ENCODE measurements at regions not wholly inside any gene's neighbourhood (a gene's known extent, or its start where the extent isn't known, plus 50 kb on each side); places are given as distances from the start of the nearest gene placed in this dataset.

DNA sequence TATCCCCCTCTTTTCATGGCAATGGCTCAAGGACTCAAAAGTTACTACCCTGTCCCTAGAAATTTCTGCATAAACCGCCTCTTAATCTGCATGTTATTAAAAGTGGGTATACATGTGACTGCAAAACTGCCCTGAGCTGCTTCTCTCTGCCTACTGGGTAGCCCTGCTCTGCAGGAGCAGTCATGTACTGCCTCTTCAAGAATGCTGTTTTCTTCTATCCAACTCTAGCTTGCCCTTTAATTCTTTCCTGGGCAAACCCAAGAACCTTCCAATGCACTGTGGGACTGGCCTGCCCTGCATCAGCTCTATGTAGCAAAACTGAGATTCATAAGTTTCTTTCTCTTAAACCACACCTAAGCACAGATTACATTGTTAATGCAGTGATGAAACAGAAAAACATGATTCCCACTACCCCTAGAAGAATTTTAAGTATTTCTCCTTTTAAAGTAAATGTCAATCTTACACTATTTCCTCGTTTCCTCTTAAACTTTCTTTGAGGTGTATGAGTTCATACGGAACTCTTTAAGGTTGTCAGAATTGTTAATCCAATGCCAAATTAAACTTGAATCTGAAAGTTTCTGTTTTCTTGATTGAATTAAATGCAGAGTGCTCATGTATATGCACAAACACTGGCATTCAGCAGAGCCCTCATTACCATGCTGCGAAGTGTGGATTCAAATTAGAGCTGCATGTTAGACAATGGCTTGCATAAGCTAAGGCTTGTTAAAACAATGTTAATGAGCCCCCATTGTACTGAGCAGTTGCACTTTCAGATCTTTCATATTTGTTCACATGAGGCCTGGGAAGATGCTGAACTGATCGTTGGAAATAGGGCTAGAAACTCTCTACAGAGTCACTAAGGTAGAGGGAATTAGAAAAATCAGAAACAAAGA, 669.9 kb upstream of the PCDH20 start:
- no peak overlapping the region for H2BK20ac ChIP-seq (ENCODE audit: low read depth, low read length)
- no peak overlapping the region for H2BK5ac ChIP-seq (ENCODE audit: low read depth, low read length, poor library complexity, severe bottlenecking)
- no peak overlapping the region for H3K4me2 ChIP-seq (ENCODE audit: low read depth, low read length)
- H3K14ac ChIP-seq (replicated peaks; ENCODE audit: low read depth, low read length): no peak overlapping the region
- H2AK9ac ChIP-seq (replicated peaks; ENCODE audit: low read depth, low read length, poor library complexity): no peak overlapping the region
- in situ Hi-C loops (cut with MboI; ENCODE audit: low sequenced_read_pairs) (no loop called here), dilution Hi-C loops (cut with HindIII; ENCODE audit: low sequenced_read_pairs, unreplicated experiment) (no loop called here), intact Hi-C loops (cut with micrococcal nuclease) (no loop called here)
- no peak overlapping the region for H4K5ac ChIP-seq (ENCODE audit: low read depth, low read length)
- WGBS, 2 experiments (ENCODE audit: extremely low coverage in 2 of 2, insufficient read length in 1 of 2): no CpG with 5 or more reads among the region's 5 CpGs
- H3K9me1 ChIP-seq (ENCODE audit: insufficient read depth, low read length): no peaks in the 10 kb centered on the region
- no peak overlapping the region for H3K18ac ChIP-seq (ENCODE audit: low read depth, low read length)
- H3K56ac ChIP-seq (ENCODE audit: extremely low read depth, insufficient read depth, low read length): no peak overlapping the region
- ChIA-PET POLR2A (ENCODE audit: unreplicated experiment) (no interaction called here), CTCF (no interaction called here)
- DNase-seq (no peak), ATAC-seq (ENCODE audit: low read depth) (no peak)
- no peaks in the 10 kb centered on the region for H3K36me3 ChIP-seq (ENCODE audit: control insufficient read depth, insufficient read depth, low read length)
- no peak overlapping the region for H2BK15ac ChIP-seq (ENCODE audit: low read depth, low read length)
- H2AK5ac ChIP-seq (ENCODE audit: low read depth, low read length): no peak overlapping the region
- H3K4me1 ChIP-seq (ENCODE audit: control insufficient read depth, insufficient read depth, low read length): no peaks in the 10 kb centered on the region
- H4K20me1 ChIP-seq (ENCODE audit: insufficient read depth, low read length): no peaks in the 10 kb centered on the region
- no peak overlapping the region for H4K91ac ChIP-seq (ENCODE audit: insufficient read depth, low read depth, low read length)
- no peak overlapping the region for H4K8ac ChIP-seq (ENCODE audit: low read depth in 2 of 2, low read length in 2 of 2)
- H3K4ac ChIP-seq (ENCODE audit: low read depth, low read length): no peak overlapping the region
- BruUV-seq (replicated peaks): no TSS peak
- H2AFZ ChIP-seq (replicated peaks; ENCODE audit: low read length, poor library complexity): no peak overlapping the region
- H2BK120ac ChIP-seq (ENCODE audit: low read depth, low read length): no peak overlapping the region
- H3K9me3 ChIP-seq (ENCODE audit: control insufficient read depth, insufficient read depth, low read length): peaks cover 2% of the 10 kb centered on the region; the same call in 1 of the 2 replicates
- no peak for TF ChIP-seq MAFK (IDR thresholded peaks at IDR 0.05; ENCODE audit: low read depth, low read length)
- H3K27me3 ChIP-seq (ENCODE audit: control insufficient read depth, insufficient read depth, low read length): no peaks in the 10 kb centered on the region
- H3K79me1 ChIP-seq (ENCODE audit: low read depth in 1 of 2, low read length in 2 of 2): no peaks in the 10 kb centered on the region
- H3K4me3 ChIP-seq (ENCODE audit: insufficient read depth, low read depth, low read length): no peak overlapping the region
- no peak overlapping the region for H3K9ac ChIP-seq (ENCODE audit: low read depth, low read length)
- no peak overlapping the region for H3K23ac ChIP-seq (ENCODE audit: low read depth, low read length)
- no peak overlapping the region for H3K27ac ChIP-seq (ENCODE audit: insufficient read depth, low read length)
